WERI-Rb-1 (cell line): ENCODE measurements at regions not wholly inside any gene's neighbourhood (a gene's known extent, or its start where the extent isn't known, plus 50 kb on each side); places are given as distances from the start of the nearest gene placed in this dataset.

ENCODE experiments used
- DNase-seq: peaks from one replicate; pipeline ENCODE4 v3.0.0-alpha.2; 2020
- H3K27ac ChIP-seq: fragments of 250-450 bp; sonication (Bioruptor Pico); 2 replicates; pipeline ENCODE4 v1.5.1; 2020; ENCODE audit warnings: mild to moderate bottlenecking, moderate library complexity
- H3K27me3 ChIP-seq: fragments of 250-450 bp; sonication (Bioruptor Pico); 2 replicates; pipeline ENCODE4 v1.5.1; 2021; ENCODE audit warnings: mild to moderate bottlenecking, low read depth, moderate library complexity; ENCODE audit not compliant: insufficient read depth, severe bottlenecking
- H3K36me3 ChIP-seq: fragments of 250-450 bp; sonication (Bioruptor Pico); 2 replicates; pipeline ENCODE4 v1.5.1; 2020; ENCODE audit warnings: mild to moderate bottlenecking, moderate library complexity
- H3K4me3 ChIP-seq: 2 replicates; pipeline ENCODE4 v1.5.1; 2011; ENCODE audit warnings: low read depth, mild to moderate bottlenecking, control low read depth, low read length
- H3K9me3 ChIP-seq: fragments of 250-450 bp; sonication (Bioruptor Pico); 2 replicates; pipeline ENCODE4 v1.5.1; 2021; ENCODE audit warnings: mild to moderate bottlenecking, moderate library complexity; ENCODE audit not compliant: severe bottlenecking
- CTCF ChIP-seq: IDR thresholded peaks from 2 replicates; pipeline ENCODE4 v1.5.1; 2011; ENCODE audit warnings: low read depth, mild to moderate bottlenecking, control low read depth, inconsistent platforms, low read length

GRCh38 chr5:122547669-122548068 lies 227.2 kb upstream of the SNX2 start:
- TF ChIP-seq CTCF: no peak

DNA sequence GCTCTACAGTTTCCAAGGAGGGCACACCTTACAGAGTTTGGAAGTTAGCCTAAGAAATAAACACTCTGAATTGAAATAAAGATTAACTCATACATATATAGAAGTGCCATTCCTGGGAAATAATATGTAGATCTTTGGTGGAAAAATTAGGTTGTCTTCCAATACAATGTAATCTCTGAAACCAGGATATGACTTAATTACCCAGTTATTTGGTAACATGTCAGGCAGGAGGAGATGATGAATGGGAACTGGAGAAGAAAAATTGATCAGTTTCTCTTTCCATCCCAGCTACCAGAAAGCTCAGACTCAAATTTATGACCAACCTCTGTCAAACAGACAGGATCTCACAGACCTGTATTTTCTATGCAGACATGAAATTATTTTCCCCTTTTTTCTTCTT lies 215.2 kb upstream of the SNX2 start:
- Histone ChIP-seq H3K9me3 (no peaks in the 10 kb centered on the region), H3K36me3 (no peaks in the 10 kb centered on the region), H3K27ac (no peak overlapping the region), H3K4me3 (no peak overlapping the region), H3K27me3 (no peaks in the 10 kb centered on the region)
- no peak for TF ChIP-seq CTCF
- no peak for DNase-seq

More at GRCh38 chr5:122547669-122548068, 227.2 kb upstream of the SNX2 start:
- no peak overlapping the region for H3K4me3 ChIP-seq
- no peaks in the 10 kb centered on the region for H3K27me3 ChIP-seq
- DNase-seq: no peak
- H3K9me3 ChIP-seq: no peaks in the 10 kb centered on the region
- no peak overlapping the region for H3K27ac ChIP-seq
- H3K36me3 ChIP-seq: no peaks in the 10 kb centered on the region

GRCh38 chr5:122561209-122561608 lies 213.7 kb upstream of the SNX2 start:
- no peaks in the 10 kb centered on the region for H3K36me3 ChIP-seq
- no peak for DNase-seq
- no peaks in the 10 kb centered on the region for H3K27me3 ChIP-seq
- no peak overlapping the region for H3K4me3 ChIP-seq
- TF ChIP-seq CTCF: no peak
- H3K27ac ChIP-seq: no peak overlapping the region
- H3K9me3 ChIP-seq: no peaks in the 10 kb centered on the region

DNA sequence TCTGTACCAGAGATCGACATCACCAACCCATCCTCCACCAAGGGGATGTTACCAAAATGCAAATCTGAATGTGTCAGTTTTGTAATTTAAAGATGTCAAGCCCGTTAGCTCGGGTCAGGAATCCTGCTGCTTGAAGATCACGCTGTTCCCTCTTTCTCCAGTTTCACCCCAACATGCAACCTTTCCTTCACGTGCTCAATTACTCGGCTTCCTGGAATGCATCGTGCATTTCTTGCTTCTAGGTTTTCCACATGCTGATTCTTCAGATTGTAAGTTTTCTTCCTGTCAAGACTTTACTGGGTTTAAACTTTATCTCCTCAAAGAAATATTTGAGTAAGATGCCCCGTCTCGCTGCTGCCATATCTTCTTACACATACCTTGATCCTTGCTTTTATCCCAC lies 209.5 kb upstream of the SNX2 start:
- H3K27ac ChIP-seq: no peak overlapping the region
- no peak for TF ChIP-seq CTCF

GRCh38 chr5:122576256-122577016 lies 198.4 kb upstream of the SNX2 start:
- peak; percentile 83 for DNase-seq
- peaks cover 4% of the 10 kb centered on the region for H3K9me3 ChIP-seq
- H3K27ac ChIP-seq: peak overlapping the region; percentile 63
- TF ChIP-seq CTCF: no peak
- no peaks in the 10 kb centered on the region for H3K36me3 ChIP-seq
- H3K4me3 ChIP-seq: no peak overlapping the region
- no peaks in the 10 kb centered on the region for H3K27me3 ChIP-seq

More for the DNA sequence above, 209.5 kb upstream of the SNX2 start:
- H3K9me3 ChIP-seq: no peaks in the 10 kb centered on the region
- no peaks in the 10 kb centered on the region for H3K36me3 ChIP-seq
- no peak overlapping the region for H3K4me3 ChIP-seq
- no peak for DNase-seq
- H3K27me3 ChIP-seq: no peaks in the 10 kb centered on the region

GRCh38 chr5:122581629-122582028 lies 193.3 kb upstream of the SNX2 start:
- no peak for TF ChIP-seq CTCF
- H3K36me3 ChIP-seq: no peaks in the 10 kb centered on the region
- H3K9me3 ChIP-seq: peaks cover 4% of the 10 kb centered on the region
- DNase-seq: no peak
- H3K27me3 ChIP-seq: no peaks in the 10 kb centered on the region
- no peak overlapping the region for H3K27ac ChIP-seq
- H3K4me3 ChIP-seq: no peak overlapping the region
